ENCODE measurements at regions not wholly inside any gene's neighbourhood (a gene's known extent, or its start where the extent isn't known, plus 50 kb on each side); places are given as distances from the start of the nearest gene placed in this dataset.

DNA sequence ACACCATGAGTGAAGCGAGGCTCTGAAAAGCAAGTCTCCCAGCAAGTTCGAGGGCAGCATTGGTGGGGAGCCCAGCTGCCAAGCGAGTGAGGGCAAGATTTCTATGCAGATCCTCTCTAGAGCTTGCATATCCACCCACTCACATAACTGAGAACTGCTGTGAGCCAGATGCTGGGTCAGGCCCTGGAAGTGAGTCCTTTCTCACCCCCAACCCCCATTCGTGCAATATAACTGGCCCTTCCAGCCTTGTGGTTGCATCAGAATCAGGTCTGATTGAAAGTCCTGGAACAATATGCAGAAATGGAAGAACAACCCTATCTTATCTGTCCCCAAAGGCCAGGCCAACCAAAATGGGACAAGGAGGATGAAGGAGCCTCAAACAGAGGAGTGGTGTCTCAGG, 146.6 kb downstream of the IRX5 start:
- no peak for DNase-seq

DNA sequence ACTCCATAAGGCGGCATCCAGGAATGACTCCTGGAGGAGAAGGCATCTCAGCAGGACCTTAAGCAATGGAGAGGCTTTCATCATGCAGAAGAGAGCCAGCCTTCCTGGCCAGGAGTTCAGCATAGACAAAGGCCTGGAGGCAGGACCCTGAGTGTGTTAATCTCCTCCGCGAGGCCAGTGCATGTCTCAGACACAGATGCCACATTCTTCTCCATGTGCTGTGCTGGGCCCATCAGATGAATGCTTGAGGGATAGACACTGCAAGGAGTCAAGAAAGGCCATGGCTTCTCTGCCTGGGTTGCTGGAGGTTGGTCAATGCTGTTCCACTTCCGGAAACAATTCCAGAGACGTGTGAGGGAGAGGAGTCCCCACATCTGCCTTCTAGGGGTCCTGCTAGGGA, 147.5 kb downstream of the IRX5 start:
- no peak for DNase-seq

DNA sequence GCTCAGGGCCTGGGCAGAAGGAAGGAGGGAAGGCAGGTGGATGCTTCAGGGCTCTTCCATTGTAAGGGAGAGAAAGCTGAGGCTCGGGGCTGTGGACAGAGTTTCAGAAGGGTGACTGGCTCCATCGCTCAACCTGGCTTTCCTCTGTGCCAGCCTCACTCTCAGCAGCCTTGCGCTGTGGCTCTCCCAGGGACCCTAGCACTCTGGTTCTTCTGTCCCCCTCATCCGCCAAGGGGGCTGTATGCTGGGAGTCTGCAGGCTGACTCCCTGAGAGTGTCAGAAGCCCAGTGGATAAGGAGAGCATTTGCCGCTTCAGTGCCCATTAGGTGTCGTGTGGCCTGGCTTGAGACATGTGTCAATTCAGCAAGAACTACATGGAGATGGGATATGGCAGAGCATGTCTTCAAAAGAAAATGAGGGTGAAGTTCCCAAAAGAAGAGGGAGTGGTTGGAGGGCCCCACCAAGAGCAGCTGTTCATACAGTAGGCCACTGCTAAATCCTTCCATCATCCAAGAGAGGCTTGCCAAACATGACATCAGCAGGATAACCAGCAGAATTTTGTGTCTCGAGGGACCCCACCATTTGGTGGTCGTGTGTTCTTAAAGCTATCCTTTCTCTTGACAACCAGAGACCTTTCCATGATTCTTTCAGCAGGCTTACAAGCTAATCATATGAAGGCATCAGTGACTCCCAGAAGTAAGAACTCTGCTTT, 148.2 kb downstream of the IRX5 start:
- DNase-seq = no peak

DNA sequence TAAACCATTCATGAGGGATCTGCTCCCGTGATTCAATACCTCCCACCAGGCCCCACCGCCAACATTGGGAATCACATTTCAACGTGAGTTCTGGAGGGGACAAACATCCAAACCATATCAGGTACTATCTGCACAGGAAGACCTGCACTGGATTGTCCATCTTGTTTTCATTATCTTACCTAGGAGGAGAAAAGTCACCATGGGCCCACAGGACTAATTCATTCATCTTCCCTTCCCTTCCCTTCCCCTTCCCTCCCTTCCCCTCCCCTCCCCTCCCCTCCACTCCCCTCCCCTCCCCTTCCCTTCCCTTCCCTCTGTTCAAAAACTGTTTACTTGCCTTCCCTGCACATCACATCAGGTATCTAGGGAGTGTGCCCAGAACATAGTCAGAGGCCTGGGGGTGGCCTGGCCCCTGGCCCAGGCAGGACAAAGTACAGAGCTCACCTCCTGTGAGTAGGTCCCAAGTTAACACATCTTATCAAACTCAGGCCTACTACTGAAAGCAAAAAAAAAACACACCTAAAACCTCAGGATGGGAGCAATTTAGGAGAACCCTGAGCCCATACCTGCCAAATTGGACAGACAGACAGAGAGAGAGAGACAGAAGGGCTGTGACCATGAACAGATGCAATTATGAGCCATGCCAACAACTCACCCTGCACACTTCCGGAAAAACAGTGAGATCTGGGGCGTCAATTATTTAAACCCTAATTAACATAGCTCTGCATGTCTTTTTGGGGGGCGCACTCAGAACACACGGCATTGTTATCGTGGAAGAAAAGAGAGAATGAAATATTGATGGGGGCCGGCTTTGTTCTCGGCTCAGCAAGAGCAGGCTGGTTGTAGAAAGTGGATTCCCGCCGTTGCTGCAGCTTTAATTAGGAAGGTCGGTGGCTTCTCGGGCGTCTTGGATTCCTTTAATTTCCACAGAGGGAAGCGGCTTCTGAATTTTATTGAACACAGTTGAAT, 151.2 kb downstream of the IRX5 start:
- DNase-seq = no peak

DNA sequence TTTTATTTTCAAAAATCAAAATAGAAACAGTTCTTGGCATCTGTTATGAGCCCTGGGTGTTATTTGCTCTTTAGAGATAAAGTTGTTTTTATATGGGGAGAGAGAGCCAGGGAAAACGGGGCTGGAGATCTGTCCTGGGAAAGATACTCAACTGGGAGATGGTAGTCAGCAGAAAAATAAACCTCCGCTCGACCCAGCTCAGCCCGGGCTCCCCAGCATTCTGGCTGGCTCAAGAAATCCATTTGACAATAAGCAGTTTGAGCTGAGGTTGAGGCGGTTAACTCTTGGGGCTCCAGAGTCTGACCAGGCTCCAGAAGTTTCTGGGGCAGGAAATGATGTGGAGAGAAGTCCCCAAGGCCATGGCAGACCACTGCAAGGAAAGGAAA, 151.9 kb downstream of the IRX5 start:
- no peak for DNase-seq

DNA sequence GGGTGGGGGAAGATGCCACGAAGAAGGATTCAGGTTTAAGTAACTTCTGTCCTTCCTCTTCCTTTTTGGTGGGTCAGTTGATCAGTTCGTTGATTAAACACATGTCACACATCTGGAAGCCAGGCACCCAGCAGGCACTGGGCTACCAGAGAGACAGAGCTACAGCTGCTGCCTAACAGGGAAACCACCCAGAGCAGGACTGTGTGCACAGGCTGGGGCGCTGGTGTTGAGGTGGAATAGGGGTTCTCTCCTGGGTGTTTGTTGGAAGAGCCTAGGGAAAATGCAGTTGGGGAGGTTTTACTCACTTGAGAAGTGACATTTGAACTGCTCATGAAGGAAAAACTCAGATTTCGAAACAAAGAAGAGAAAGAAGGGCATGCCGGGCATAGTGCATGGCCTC, 152.4 kb downstream of the IRX5 start:
- DNase-seq = no peak

DNA sequence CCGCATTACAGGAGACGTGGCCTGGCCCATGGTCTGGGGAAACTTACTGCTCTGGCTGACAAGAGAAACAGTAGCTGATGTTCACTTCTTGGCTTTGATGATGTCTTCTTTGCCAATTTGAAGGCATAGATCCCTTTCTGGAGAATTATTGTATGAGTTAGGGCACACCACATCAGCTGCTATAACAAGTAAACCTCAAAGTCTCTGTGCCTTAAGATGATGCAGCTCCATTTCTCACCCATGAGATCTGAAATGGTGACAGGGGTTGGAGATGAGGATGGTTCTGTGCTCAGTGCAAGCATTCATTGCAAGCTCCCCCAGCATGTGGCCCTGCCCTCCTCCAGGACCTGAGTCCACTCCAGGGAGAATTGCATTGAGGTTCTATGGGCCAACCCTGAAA, 157.4 kb downstream of the IRX5 start:
- DNase-seq = no peak

DNA sequence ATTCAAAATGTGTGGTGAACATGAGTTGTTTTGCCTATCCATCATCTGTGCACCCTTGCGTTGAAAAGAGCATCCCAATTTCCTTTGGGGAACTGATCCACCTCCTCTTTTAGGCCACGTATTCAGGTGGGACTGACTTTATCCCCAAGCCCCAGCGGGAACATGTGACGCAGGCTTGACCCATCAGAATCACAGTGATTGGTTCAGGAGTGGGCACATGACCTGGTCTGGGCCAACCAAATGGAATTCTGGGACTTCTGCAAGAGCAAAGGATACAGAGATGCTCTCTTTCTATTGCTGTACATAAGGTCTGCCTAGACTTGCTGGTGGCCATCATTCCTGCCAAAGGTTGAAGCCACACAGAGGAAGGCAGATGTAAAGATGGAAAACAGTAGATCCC, 158.9 kb downstream of the IRX5 start:
- DNase-seq = no peak

DNA sequence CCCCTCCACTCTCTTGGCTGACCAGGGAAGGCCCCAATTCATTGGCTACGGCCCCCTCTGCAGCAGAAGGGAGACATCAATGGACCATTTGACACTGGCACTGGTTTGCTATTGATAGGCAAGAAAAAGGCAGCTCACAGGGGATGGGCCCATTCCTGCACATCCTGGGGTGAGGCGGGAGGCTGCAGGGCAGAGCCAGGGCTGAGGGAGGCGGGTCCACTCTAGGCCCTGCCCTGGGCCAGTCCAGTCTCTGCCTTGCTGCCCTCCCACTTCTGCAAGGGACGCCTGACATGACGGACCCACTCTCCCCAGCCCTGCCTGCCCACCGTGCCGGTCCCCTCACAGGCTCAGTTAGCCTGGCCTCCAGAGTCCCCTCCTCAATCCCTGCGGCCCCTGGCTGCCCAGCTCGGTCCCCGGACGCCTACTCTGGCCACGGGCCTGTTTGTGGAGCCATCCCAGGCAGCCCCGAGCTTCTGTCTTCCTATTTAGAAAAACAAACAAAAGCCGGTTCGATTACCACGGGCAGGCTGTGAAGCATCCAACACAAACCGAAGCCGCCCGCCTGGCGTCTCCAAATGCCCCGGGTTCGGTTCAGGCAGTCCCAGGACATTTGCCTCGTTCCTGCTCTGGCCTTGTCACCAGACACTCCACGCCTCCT, 160.7 kb downstream of the IRX5 start:
- no peak for DNase-seq

DNA sequence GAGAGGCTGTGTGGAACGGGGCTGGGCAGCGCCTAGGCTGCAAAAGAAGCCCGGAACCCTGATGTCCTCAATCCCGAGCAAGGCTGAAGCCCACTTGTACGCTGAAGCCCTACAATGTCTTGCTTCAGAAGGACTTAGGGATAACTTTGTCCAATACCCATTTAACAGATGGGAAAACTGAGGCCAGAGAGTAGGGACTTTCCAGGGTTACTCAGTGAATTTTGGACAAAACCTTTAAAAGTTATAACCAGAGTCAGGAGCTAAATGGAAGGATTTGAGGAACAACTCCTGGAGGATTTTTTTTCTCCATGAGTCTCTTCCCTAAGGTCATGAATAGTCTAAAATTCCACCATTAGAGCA, 161.2 kb downstream of the IRX5 start:
- DNase-seq = no peak

DNA sequence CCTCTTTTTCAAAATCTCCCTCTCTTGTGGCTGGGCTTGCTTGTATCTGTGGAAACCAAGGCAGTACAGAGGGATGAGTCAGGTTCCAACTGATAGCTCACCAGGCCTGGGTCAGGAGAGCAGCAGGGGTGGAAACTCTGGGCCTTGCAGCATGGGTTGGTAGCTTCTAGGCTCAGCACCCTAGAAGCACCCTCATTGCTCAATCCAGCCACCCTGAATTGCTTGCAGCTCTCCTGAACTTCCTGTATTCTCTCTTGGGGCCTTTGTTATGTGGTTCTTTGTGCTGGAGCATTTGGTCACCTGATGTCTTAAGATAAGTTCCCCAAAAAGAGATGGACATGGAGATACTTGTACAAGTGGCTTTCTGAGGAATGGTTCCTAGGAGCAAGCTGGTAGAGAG, 169.4 kb downstream of the IRX5 start:
- DNase-seq = peak; percentile 67

DNA sequence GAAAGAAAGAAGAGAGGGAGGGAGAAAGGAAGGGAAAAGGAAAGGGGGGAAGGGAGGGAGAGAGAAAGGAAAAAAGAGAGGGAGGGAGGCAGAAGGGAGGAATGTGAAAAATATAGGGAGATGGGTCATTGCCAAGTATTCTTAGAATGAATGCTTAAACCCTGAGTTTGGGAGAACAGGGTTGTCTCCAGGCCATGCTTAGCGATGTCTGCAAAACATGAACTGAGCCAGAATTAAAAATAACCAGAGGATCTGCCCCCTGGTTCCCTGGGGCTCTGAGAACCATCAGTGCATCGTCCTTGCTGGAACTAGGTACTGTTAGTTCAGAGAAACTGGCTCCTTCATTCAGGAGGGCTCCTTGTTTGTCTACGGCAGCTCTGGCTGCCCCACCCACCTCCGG, 170.4 kb downstream of the IRX5 start:
- no peak for DNase-seq

DNA sequence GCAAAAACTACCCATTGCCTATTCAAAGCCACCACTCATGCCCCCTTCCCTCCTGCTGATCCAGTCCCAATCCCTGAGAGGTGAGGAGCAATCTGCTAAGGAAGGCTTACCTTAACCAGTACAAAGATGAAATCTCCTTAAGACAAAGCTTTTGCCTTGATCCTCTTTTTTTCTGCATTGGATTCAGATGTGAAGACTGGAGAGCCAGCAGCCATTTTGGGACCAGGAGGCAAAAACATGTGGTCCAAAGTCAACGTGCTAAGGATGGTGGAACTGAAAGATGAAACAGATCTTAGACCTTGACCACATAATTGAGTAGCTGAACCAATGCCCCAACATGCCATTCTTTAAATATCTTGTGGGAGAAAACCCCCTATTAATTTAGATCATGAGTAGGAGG, 171.4 kb downstream of the IRX5 start:
- DNase-seq = no peak

DNA sequence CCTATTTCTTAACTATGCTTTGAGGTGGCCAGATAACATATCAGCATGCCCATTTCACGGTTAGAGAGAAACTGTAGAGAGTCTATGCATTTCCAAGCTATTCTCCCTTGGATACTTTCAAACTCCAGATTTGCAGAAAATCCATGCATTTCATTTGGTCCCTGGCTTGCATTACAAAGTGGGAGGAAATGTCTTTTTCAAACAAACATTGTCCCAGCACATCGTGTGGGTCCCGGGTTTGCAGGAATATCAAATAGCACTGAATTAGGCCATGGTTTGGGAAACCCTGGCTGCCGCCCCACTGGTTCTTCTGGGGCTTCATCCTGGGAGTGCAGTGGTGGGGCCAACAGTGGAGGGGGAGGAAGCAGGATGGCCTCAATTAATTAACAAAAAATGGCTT, 171.9 kb downstream of the IRX5 start:
- no peak for DNase-seq

DNA sequence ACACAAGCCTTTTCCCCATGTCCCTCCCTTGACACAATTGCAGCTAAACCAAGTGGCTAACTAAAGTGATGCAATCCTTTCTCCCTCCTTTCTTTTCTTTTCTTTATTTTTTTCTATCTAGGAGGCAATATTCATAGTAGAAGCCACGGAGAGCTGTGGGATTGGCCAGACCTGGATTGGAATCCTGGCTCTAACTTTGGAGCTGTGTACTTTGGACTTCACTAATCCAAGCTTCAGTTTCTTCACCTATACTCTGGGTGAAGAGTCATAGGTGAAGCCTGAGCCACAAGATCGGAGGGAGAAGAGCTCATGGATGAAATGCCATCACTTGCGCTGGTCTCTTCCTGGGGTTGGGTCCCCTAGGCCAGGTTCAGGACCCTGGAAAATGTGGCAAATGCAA, 177.2 kb downstream of the IRX5 start:
- DNase-seq = no peak

DNA sequence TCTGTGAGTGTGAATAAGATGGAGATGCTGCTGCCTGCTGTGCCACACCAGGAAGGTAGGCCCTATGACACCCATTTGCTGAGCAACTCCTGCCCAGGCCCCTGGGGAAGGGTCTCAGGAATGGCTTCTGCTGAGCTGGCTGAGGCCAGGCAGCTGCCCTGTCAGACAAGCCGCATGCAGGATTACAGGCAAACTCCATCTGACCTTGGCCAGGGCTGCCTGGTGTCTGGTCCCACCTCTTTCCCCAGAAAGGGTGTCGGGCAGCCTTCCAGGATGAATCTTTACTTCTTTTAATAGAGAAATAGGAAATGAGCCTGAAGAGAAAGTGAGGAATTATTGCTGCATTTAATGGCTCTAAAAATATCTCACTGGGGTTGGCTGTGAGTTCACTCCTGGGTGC, 182.5 kb downstream of the IRX5 start:
- no peak for DNase-seq

DNA sequence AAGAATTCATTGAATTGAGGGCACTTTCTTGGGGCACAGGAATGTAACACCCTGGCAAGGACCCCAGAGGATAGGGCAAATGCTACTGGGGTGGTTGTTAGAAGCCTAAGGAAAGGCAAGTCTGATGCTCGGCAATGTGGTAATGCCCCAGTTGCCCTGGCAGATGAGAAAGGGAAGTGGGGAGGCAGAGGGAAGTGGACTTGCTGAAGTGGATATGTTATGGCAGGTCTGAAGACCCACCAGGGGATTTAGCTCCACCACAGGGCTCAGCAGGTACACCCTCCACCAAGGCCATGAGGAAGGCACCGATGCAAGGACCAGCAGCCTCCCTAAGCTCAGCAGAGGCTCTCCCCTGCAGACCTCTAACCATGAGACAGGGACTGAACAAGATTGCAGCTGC, 184.8 kb downstream of the IRX5 start:
- DNase-seq = no peak

DNA sequence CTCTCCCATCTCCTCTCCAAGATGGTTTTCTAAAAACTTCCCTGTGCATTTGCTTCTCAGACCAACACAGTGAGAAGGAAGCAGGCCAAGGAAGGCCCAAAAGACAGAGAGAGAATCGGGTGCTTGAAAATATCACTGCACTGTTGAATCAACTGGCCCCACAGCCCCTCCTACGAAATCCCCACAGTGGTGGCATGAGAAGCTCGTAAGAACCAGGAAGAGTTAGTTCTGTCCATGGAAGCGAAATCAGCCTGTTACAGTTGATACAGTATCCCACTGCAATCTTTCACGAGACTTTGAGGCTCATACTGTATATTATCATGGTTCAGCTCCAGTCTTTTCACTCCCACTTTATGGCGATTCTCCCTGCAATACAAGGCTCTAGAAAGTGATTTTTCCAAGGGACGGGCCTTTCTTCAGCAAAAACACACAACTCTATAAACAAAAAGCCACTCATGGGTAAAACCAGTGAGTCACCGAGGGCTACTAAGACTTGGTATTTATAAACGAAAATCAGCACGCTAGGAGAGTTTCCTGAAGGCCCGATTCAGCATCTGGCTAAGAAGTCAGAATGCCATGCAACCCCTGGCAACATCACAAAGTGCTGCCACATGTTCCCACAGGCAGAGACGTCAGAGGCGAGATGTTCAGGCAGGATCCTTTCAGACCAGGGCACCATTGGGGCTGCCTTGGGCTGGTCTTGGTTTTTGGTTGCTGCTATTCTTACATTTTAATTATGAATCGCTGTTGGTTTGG, 185.7 kb downstream of the IRX5 start:
- no peak for DNase-seq

DNA sequence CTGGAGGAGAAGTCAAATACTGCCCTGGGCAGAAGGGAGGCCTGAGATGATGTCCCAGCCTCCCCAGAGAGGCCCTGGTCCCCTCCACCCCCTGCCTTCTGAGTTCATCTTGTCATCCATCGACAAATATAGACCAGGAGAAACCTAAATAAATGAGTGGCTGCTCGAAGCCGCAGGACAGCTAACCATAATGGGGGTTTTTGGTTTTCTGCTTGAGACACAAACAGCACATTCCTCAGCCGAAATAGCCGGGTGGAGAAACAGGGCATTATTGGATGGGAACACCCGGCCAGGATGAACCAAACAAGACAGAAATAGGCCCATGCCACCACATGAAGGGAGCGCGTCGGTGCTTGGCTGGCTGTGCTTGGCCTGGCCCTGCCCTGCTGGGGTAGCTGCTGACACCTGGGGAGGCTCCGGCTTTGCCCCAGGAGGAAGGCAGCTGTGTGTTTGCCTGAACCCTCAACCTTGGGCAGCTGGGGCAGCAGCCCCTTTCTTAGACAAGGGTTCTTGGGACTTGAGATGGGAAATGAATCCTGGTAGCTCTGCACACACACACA, 188.1 kb downstream of the IRX5 start:
- DNase-seq = no peak

DNA sequence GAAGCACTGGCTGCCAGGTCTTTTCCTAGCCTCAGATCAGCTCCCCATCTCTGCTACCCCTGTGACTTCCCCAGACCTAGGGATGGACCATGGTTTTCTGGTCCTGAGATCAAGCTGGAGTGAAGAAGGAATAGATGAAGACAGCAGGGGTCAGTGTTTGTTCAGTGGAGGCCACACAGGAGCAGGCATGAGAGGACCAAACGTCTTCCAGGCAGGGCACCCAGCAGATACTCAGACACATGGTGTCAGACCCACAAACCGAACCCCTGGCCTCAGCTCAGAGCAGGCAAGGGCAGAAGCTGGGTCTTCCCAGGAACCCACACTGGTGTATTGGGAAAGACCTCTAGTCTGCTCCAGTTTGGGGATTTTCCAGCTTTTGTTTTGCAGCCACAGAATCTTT, 189.7 kb downstream of the IRX5 start:
- DNase-seq = no peak

DNA sequence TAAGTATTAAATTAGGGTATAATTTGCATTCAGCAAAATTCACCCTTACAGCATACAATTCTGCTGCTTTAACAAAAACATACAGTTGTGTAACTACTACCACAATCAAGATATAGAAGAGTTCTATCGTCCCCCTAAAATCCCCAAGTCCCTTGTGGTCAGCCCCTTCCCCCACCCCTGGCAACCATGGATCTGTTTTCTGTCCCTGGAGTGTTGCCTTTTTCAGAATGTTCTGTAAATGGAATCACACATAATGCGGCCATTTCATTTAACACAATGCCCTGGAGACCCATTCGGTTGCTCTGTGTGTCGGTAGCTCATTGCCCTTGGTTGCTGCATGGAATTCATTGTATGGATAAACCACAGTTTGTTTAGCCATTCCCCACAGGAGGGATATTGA, 190.2 kb downstream of the IRX5 start:
- DNase-seq = no peak

DNA sequence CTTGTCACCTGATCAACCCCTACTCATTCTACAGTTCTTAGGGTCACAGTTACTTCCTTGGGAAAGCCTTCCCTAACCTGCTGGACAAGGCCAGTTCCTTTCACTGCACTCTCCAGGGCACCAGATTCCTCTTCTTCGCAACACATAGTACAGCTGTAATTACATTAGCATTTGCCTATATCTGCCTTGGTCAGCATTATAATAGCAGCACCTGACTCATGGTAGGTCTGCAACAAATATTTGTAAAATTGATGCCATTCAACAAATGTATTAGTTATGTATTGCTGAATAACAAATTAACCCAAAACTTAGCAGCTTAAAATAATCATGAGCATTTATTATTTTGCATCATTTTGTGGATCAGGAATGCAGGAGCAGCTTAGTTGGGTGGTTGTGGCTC, 193.0 kb downstream of the IRX5 start:
- DNase-seq = no peak

DNA sequence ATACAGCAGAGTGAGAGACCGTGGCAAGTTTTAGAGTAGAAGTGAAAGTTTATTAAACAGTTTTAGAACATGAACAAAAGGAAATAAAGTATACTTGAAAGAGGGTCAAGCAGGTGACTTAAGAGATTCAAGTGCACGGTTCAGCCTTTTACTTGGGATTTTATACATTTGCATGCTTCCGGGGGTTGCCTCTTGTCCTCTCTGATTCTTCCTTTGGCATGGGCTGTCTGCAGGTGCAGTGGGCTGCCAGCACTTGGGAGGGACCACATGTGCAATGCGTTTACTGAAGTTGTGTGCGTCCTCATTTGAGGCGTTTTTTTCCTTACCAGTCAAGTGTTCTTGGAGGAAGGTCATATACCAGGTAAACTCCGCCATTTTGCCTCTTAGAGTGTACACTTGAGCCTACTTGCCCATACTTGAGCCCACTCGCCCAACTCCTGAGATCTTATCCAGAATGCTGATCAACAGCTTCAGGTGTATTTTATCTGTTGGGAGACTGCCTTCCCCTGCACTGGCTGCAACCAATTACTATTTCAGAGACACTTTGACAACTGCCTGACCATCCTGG, 195.2 kb downstream of the IRX5 start:
- no peak for DNase-seq
